Skeletal muscle tissue (tissue), 3 donors: ENCODE measurements at regions not wholly inside any gene's neighbourhood (a gene's known extent, or its start where the extent isn't known, plus 50 kb on each side); places are given as distances from the start of the nearest gene placed in this dataset.
"Not testable (repeated sequence)": the region's sequence is repeated elsewhere in the genome, so short reads cannot be mapped to it uniquely, and the experiment has no call there.

Experiments
- H3K27ac ChIP-seq: one replicate; pipeline ENCODE4 v1.7.0; 2013; ENCODE audit warnings: mild to moderate bottlenecking, low read depth, low read length, inconsistent platforms
- H3K27me3 ChIP-seq, 3 donors: one replicate each; pipeline ENCODE4 v1.7.0; 2013; ENCODE audit warnings: low read length in 3 of 3; ENCODE audit not compliant: control insufficient read depth in 3 of 3, insufficient read depth in 3 of 3
- H3K36me3 ChIP-seq, 3 donors: one replicate each; pipeline ENCODE4 v1.7.0; 2013; ENCODE audit warnings: low read length in 3 of 3; ENCODE audit not compliant: control insufficient read depth in 3 of 3, insufficient read depth in 3 of 3
- H3K4me1 ChIP-seq, 3 donors: one replicate each; pipeline ENCODE4 v1.7.0; 2013; ENCODE audit warnings: low read length in 3 of 3, mild to moderate bottlenecking in 3 of 3; ENCODE audit not compliant: control insufficient read depth in 3 of 3, insufficient read depth in 3 of 3
- H3K4me3 ChIP-seq, 3 donors: one replicate each; pipeline ENCODE4 v1.7.0; 2013; ENCODE audit warnings: low read length in 3 of 3
- H3K9ac ChIP-seq, 3 donors: one replicate each; pipeline ENCODE4 v1.7.0; 2013; ENCODE audit warnings: low read length in 3 of 3, mild to moderate bottlenecking in 3 of 3, moderate library complexity in 2 of 3, low read depth in 1 of 3
- H3K9me3 ChIP-seq, 3 donors: one replicate each; pipeline ENCODE4 v1.7.0; 2013; ENCODE audit warnings: low read length in 3 of 3; ENCODE audit not compliant: control insufficient read depth in 3 of 3
- donor health status: Osteomylitis.

DNA sequence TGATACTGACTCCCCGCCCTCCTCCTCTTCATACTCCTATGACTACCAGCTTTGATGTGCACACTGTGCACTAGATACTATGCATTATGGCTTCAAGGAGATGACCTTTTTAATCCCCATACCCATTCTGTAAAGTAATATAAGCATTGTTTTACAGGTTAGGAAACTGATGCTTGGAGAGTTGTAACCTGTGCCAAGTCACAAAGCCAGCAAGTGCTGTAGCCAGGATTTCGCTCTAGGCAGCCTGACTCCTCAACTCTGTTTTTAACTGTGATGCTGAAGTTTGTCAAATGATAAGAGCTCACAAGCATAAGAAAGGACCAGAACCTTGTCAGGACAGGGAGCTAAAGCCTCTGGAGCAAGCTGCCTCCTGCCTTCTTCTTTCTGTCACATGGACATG, 461.3 kb downstream of the TMEM232 start:
- Histone ChIP-seq H3K4me1 (no peaks in the 10 kb centered on the region), H3K27ac (no peak overlapping the region), H3K9ac (no peak overlapping the region), H3K4me3 (no peak overlapping the region), H3K36me3 (no peaks in the 10 kb centered on the region), H3K27me3 (no peaks in the 10 kb centered on the region), H3K9me3 (no peaks in the 10 kb centered on the region)

DNA sequence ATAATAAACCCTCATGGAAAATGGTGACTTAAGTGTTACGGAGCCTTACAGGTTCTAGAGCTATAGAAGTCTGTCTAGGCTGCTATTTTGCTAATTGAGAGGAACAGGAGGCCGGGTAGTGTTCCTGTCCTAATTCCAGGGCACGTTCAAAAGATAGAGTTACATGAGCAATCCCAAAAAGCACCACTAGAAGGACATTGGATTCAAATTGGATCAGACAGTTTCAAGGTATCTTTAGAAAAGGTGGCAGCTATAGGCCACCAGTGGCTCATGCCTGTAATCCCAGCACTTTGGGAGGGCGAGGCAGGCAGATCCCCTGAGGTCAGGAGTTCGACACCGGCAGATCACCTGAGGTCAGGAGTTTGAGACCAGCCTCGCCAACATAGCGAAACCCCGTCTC, 458.8 kb downstream of the TMEM232 start:
- Histone ChIP-seq H3K9me3 (no peaks in the 10 kb centered on the region), H3K27me3 (no peaks in the 10 kb centered on the region), H3K4me1 (no peaks in the 10 kb centered on the region), H3K27ac (no peak overlapping the region), H3K36me3 (no peaks in the 10 kb centered on the region), H3K4me3 (no peak overlapping the region), H3K9ac (no peak overlapping the region)

DNA sequence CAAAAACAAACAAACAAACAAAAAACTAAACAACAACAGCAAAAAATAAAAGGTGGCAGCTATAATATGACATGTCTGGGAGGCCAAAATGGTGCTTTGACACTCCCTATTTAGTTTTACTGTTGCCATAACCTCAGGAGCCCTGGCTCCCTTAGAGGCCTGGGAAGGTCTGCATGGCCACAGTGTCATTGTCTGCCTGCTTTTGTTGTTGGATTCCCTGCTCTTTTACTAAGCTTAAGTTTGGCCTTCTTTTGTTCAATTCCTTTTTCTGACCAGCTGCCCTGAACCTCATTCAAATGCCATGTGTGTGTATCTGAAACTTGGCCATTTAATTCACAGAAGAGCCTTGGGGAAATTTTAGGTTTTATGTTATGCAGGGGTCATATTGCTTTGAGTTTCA, 458.2 kb downstream of the TMEM232 start:
- Histone ChIP-seq H3K4me3 (no peak overlapping the region), H3K4me1 (no peaks in the 10 kb centered on the region), H3K9me3 (no peaks in the 10 kb centered on the region), H3K27ac (no peak overlapping the region), H3K36me3 (no peaks in the 10 kb centered on the region), H3K9ac (no peak overlapping the region), H3K27me3 (no peaks in the 10 kb centered on the region)

- Histone ChIP-seq H3K9me3 (no peaks in the 10 kb centered on the region), H3K27me3 (no peaks in the 10 kb centered on the region), H3K4me1 (no peaks in the 10 kb centered on the region), H3K36me3 (no peaks in the 10 kb centered on the region), H3K4me3 (no peak overlapping the region), H3K27ac (no peak overlapping the region), H3K9ac (no peak overlapping the region)
These were observed 457.5 kb downstream of the TMEM232 start for GRCh38 chr5:110268985-110269384.

- no peak overlapping the region for H3K4me3 ChIP-seq
- H3K9ac ChIP-seq, result peak overlapping the region in 1 of 3 donors; percentile 17
- no peaks in the 10 kb centered on the region for H3K27me3 ChIP-seq
These were observed 456.9 kb downstream of the TMEM232 start for GRCh38 chr5:110269478-110270142.

GRCh38 chr5:110275878-110276277, 450.6 kb downstream of the TMEM232 start:
- no peaks in the 10 kb centered on the region for H3K9me3 ChIP-seq
- H3K36me3 ChIP-seq, result no peaks in the 10 kb centered on the region

More at GRCh38 chr5:110269478-110270142, 456.9 kb downstream of the TMEM232 start:
- H3K27ac ChIP-seq, result no peak overlapping the region
- H3K9me3 ChIP-seq, result no peaks in the 10 kb centered on the region
- no peaks in the 10 kb centered on the region for H3K4me1 ChIP-seq
- H3K36me3 ChIP-seq, result no peaks in the 10 kb centered on the region

DNA sequence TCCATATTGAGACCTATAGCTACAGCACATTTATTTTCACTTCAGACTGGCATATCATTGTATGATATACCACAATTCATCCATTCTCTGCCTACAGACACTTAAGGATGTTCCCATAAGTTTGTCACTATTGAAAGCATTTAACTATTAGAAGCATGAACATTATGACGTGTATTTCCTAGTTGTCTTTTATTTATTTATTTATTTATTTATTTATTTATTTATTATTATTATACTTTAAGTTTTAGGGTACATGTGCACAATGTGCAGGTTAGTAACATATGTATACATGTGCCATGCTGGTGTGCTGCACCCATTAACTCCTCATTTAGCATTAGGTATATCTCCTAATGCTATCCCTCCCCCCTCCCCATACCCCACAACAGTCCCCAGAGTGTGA, 448.0 kb downstream of the TMEM232 start:
- H3K4me1 ChIP-seq, H3K4me3 ChIP-seq, H3K9ac ChIP-seq, H3K27me3 ChIP-seq, H3K9me3 ChIP-seq, H3K27ac ChIP-seq, H3K36me3 ChIP-seq: not testable (repeated sequence)

More at GRCh38 chr5:110275878-110276277, 450.6 kb downstream of the TMEM232 start:
- H3K9ac ChIP-seq, result no peak overlapping the region
- no peaks in the 10 kb centered on the region for H3K27me3 ChIP-seq
- H3K4me1 ChIP-seq, result no peaks in the 10 kb centered on the region
- no peak overlapping the region for H3K27ac ChIP-seq
- H3K4me3 ChIP-seq, result no peak overlapping the region

- H3K9me3 ChIP-seq, H3K27ac ChIP-seq, H3K9ac ChIP-seq, H3K27me3 ChIP-seq, H3K36me3 ChIP-seq, H3K4me3 ChIP-seq, H3K4me1 ChIP-seq: not testable (repeated sequence)
These were observed 442.4 kb downstream of the TMEM232 start for GRCh38 chr5:110284121-110284520.

- Histone ChIP-seq H3K9me3 (no peaks in the 10 kb centered on the region), H3K36me3 (no peaks in the 10 kb centered on the region), H3K4me1 (no peaks in the 10 kb centered on the region), H3K27me3 (no peaks in the 10 kb centered on the region), H3K27ac (no peak overlapping the region), H3K9ac (no peak overlapping the region), H3K4me3 (no peak overlapping the region)
These were observed 437.5 kb downstream of the TMEM232 start for GRCh38 chr5:110288766-110289511.

GRCh38 chr5:110289512-110289810, 437.0 kb downstream of the TMEM232 start:
- Histone ChIP-seq H3K4me3 (no peak overlapping the region), H3K36me3 (no peaks in the 10 kb centered on the region), H3K4me1 (no peaks in the 10 kb centered on the region), H3K27me3 (no peaks in the 10 kb centered on the region), H3K27ac (no peak overlapping the region), H3K9me3 (no peaks in the 10 kb centered on the region), H3K9ac (no peak overlapping the region)
